Right ventricle myocardium inferior (tissue), 1 donor: ENCODE measurements at regions not wholly inside any gene's neighbourhood (a gene's known extent, or its start where the extent isn't known, plus 50 kb on each side); places are given as distances from the start of the nearest gene placed in this dataset.
"Not testable (repeated sequence)": the region's sequence is repeated elsewhere in the genome, so short reads cannot be mapped to it uniquely, and the experiment has no call there.

Experiments
- ATAC-seq: fragments of 200-7000 bp; cut with Tn5 transposase; one replicate; pipeline ENCODE4 v1.9.1; 2020; ENCODE audit warnings: mild to moderate bottlenecking, moderate library complexity
- DNase-seq: peaks from one replicate; pipeline ENCODE4 v3.0.0; 2021; ENCODE audit errors: missing footprints
- intact Hi-C: fragments of 100-400 bp; cut with DNase I; formaldehyde crosslinking; loops from one replicate; pipeline ENCODE4 v1.11.0; 2022
- donor health status: DM: no; HTN: yes; CAD: no; lungs with severe emphysema.

GRCh38 chr15:20785151-20785936, 80.8 kb downstream of the POTEB2 start:
- ATAC-seq, DNase-seq, intact Hi-C loops: not testable (repeated sequence)

DNA sequence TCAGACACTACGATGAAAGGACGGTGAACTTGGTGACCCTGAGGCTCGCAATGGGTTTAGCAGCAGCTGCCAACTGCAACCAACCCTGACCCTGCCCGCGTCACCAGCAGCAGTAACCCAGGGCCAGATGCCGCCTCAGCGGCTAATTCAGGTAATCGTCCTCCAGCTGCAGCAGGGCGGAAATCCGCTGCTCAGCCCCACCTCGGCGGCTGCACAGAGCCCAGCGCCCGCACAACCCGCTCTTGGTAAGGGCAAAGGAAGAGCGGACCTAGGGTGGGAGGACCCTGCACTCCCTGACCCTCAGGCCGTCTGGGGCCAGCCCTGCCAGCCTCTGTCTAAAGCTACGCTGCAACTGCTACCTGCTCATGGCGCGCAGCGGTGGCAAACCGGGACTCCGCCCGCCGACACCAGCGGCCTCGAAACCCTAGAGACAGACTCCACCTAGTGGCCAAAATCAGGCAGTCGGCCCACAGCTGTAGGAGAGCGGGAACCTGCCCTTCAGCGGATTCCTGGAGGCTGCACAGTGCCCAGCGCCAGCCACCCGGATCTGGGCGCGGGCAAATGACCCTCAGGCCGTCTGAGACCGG, 82.4 kb downstream of the POTEB2 start:
- ATAC-seq, intact Hi-C loops, DNase-seq: not testable (repeated sequence)

GRCh38 chr15:20775412-20775811, 90.7 kb downstream of the POTEB2 start:
- ATAC-seq: peak; percentile 70
- intact Hi-C loops, DNase-seq: not testable (repeated sequence)

DNA sequence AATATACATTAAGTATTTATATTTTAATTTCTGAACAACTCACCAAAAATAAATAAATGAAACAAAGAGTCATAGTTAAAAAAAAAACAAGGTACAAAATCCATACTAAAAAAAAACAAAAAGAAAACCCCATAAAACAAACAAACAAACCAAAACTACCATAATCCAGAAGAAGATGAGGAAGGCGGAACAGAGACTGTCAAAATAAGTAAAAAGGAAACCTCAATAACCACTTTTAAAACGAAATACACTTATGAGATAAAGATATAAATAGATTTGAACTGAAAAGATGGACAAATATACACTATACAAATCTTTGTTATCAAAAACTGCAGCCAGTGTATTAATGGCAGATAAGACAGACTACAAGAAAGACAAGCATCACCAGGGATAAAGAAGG, 98.2 kb downstream of the POTEB2 start:
- intact Hi-C loops, ATAC-seq, DNase-seq: not testable (repeated sequence)

GRCh38 chr15:20762422-20762821, 103.7 kb downstream of the POTEB2 start:
- intact Hi-C loops, DNase-seq, ATAC-seq: not testable (repeated sequence)

DNA sequence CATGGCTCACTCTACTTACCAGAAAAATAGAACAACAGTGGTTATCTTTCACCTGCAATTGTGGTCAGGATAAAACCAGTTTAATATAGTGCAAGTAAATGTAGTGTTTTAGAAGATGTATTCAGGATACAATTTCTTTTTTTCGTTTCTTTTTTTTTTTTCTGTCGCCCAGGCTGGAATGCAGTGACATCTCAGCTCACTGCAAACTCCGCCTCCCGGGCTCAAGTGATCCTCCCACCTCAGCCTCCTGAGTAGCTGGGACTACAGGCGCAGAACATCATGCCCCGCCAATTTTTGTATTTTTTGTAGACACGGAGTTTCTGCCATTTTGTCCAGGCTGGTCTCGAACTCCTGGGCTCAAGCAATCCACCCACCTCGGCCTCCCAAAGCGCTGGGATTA, 109.7 kb downstream of the POTEB2 start:
- intact Hi-C loops, ATAC-seq, DNase-seq: not testable (repeated sequence)

DNA sequence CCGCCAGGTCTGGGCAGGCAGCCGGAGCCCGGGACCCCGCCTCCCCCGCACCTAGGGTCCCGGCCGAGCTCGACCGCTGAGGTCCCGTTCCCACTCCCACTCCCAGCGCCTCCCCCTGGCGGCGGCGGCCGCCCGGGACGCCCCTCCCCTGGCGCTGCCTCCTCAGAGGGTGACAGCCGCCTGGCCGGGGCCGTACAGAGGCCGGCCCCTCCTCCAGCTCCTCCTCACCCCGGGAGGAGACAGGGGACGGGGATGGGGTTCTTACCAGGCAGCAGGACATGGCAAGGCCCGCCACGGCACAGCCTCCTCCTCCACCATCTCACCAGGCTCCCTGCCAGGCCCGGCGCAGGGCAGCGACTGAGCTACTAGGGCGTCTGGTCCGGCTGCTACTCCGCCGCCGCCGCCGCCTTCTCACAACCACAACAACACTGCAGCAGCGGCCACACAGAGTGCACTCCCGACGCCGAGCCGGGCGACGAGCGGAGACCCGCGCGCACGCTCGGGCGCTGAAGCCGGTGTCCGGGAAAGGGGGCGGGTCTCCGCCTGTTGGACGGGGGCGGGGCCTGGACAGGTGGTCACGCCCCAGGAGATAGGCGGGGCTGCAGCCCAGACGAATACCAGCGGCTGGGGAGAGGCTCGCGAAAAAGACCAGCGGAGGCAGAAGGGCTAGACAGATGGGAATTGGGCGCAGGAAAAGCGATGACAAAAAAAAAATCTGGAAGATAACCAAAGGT, 110.3 kb downstream of the POTEB2 start:
- intact Hi-C loops, DNase-seq: not testable (repeated sequence)
- peak; percentile 65 for ATAC-seq

DNA sequence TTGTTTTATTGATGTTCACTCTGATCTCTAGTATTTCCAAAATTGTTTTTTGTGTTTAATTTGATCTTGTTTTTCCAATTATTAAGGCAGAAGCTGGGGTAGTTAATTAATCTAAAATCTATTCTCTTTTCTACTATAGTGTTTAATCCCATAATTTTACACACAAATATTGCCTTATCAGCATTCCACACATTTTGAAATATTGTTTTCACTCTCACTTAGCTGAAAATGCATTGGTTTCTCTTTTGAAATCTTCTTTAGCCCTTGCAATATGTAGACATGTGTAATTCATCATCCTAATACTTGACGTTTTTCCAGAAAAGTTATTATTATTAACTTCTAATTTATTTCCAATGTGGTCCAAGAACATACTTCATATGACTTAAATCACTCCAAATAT, 132.6 kb downstream of the POTEB2 start:
- ATAC-seq, intact Hi-C loops, DNase-seq: not testable (repeated sequence)
